Activated CD8-positive, alpha-beta T cell treated with anti-CD3 and anti-CD28 coated beads, Interleukin-2, amount 10 ng/mL, durations not matched to agents 7 days and 5 days (primary cell): ENCODE measurements at regions not wholly inside any gene's neighbourhood (a gene's known extent, or its start where the extent isn't known, plus 50 kb on each side); places are given as distances from the start of the nearest gene placed in this dataset.

Experiments
- ATAC-seq: fragments of 150-1000 bp; cut with Tn5 transposase; one replicate; pipeline ENCODE4 v1.10.0; 2021; ENCODE audit warnings: moderate library complexity
- CTCF ChIA-PET: fragments of 350-600 bp; sonication (Branson Sonifier 250); formaldehyde crosslinking; loops from one replicate; lab custom pipeline; 2021; ENCODE audit warnings: antibody characterized with exemption; lab: Charles Lee
- POLR2A ChIA-PET: fragments of 350-600 bp; sonication (Branson Sonifier 250); formaldehyde crosslinking; loops from one replicate; lab custom pipeline; 2021; ENCODE audit warnings: antibody characterized with exemption; lab: Charles Lee
- DNase-seq: peaks from one replicate; pipeline ENCODE4 v3.0.0-alpha.2; 2020
- H3K27ac Mint-ChIP-seq: one replicate; pipeline ENCODE4 v1.8.0; 2021; ENCODE audit warnings: mild to moderate bottlenecking, mixed read lengths
- H3K27me3 Mint-ChIP-seq: one replicate; pipeline ENCODE4 v1.8.0; 2021; ENCODE audit warnings: low read depth, mixed read lengths
- H3K36me3 Mint-ChIP-seq: one replicate; pipeline ENCODE4 v1.8.0; 2021; ENCODE audit warnings: low read depth, mixed read lengths
- H3K4me1 Mint-ChIP-seq: one replicate; pipeline ENCODE4 v1.8.0; 2021; ENCODE audit warnings: low read depth, mixed read lengths
- H3K4me3 Mint-ChIP-seq: one replicate; pipeline ENCODE4 v1.8.0; 2021; ENCODE audit warnings: mild to moderate bottlenecking, mixed read lengths
- H3K9me3 Mint-ChIP-seq: one replicate; pipeline ENCODE4 v1.8.0; 2022; ENCODE audit warnings: mixed read lengths; ENCODE audit not compliant: insufficient read depth

DNA sequence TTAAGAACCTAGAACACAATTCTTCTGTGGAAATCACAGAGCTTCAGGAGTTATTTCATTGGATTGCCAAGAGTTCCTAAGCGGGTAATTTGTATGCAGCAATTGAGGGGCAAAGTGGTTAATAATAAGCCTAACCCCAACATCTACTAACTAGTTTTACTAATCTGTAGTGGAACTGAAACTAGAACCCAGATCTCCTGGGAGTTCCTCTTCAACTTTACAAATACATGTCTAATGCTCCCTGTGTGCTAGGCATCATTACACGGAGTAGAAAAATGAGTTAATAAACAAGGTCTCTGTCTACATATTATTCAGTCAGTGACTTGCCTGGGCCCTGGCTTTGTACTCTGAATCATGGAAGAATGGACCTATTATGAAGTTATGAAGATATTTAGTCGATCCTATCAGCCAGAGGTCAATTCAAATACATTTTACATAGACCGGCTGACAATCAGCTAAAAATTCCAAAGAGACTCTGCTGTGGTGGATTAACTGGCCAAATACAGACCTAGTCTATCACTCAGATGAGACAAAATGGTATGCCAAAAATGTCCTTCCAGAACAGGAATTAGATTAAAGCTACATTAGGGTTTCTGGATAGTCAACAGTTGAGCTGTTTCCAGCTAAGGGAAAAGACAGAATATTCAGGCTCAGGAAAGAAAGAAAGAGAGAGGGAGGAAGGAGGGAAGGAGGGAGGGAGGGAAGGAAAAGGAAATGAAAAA lies 326.0 kb downstream of the FBXW7 start:
- H3K9me3 Mint-ChIP-seq = peaks cover under 1% of the 10 kb centered on the region
- ATAC-seq (no peak), DNase-seq (no peak)
- no peak overlapping the region for H3K4me3 Mint-ChIP-seq
- H3K4me1 Mint-ChIP-seq = no peaks in the 10 kb centered on the region
- ChIA-PET POLR2A (no interaction called here), CTCF (no interaction called here)
- no peak overlapping the region for H3K27ac Mint-ChIP-seq
- H3K27me3 Mint-ChIP-seq = peaks cover 11% of the 10 kb centered on the region
- H3K36me3 Mint-ChIP-seq = peaks cover 2% of the 10 kb centered on the region

DNA sequence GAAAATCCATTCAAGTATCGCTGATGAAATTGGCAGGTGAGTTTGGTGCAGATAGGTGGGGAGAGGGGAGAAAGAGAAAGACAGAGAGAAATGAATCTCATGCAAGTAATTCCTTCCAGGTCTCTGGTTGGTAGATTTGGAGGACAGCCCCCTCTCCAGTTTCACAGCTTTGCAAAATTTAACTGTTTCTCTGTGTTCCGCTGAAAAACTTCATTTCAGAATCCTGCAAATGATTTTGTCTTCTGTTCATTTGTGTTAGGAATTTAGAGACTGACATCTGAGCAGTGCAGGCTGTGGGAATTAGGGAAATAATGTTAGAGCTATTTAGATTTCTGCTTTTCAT lies 328.5 kb downstream of the FBXW7 start:
- POLR2A ChIA-PET = no interaction called here

DNA sequence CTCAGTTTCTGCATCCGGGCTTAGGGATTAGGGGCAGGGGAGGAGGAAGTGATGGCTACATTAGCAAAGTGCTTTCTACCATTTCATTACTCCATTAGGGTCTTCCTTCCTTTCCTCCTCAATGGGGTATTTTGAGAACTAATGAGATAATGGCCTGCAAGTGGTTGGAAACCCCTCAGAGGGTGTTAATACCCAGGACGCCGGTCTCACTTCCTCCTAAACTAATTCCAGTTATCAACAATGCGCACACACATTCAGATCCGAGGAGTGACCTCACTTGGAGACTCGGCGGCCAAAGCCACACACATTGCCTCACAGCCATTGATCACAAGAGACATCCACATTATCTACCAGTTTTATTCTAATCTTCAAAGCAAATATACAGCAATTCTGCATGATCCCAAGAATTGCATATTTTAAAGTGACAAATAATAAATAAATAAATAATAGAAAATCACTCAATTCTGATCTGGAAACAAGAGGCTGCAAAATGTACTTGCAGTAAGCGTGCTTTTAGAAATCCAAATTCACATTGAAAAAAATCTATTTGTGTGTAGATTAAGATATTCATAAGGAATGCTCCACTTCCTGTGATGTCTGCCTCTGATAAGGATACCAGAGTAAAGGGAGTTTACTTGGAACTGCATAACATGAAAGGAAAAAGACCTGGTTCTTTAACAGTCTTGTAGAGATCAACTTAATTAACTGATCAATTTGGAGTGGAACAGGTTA lies 329.1 kb downstream of the FBXW7 start:
- Mint-ChIP-seq H3K27ac (no peak overlapping the region), H3K9me3 (no peaks in the 10 kb centered on the region), H3K27me3 (peaks cover 11% of the 10 kb centered on the region), H3K36me3 (peaks cover 2% of the 10 kb centered on the region), H3K4me3 (no peak overlapping the region), H3K4me1 (no peaks in the 10 kb centered on the region)
- POLR2A ChIA-PET = no interaction called here
- DNase-seq = no peak
- no peak for ATAC-seq
- CTCF ChIA-PET = no interaction called here

More for the DNA sequence above, 328.5 kb downstream of the FBXW7 start:
- ATAC-seq (no peak), DNase-seq (no peak)
- CTCF ChIA-PET = no interaction called here
- no peaks in the 10 kb centered on the region for H3K4me1 Mint-ChIP-seq
- no peaks in the 10 kb centered on the region for H3K9me3 Mint-ChIP-seq
- H3K27ac Mint-ChIP-seq = no peak overlapping the region
- H3K27me3 Mint-ChIP-seq = peaks cover 12% of the 10 kb centered on the region
- H3K36me3 Mint-ChIP-seq = peaks cover 2% of the 10 kb centered on the region
- no peak overlapping the region for H3K4me3 Mint-ChIP-seq

DNA sequence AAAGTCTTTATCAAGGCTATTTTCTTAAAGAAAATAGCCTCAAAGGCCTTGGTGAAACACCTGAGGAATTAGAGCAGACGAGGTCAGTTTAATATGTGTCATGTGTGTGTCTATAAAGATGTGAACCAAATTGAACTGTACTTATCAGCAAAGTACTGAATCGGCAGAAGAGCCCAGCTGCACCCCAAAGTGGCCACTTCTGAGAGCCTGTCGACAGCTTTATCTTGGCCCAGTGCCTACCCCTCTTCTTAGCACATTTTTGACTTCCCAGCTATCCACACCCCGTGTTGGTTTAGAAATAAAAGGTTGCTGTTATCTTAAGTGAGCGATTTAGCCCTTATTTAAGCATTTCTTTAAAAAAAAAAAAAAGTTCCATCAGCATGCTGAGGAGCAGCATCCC lies 329.7 kb downstream of the FBXW7 start:
- ChIA-PET CTCF (no interaction called here), POLR2A (no interaction called here)
- H3K27ac Mint-ChIP-seq = no peak overlapping the region
- DNase-seq (no peak), ATAC-seq (no peak)
- peaks cover 11% of the 10 kb centered on the region for H3K27me3 Mint-ChIP-seq
- H3K36me3 Mint-ChIP-seq = peaks cover 2% of the 10 kb centered on the region
- no peaks in the 10 kb centered on the region for H3K9me3 Mint-ChIP-seq
- no peaks in the 10 kb centered on the region for H3K4me1 Mint-ChIP-seq
- no peak overlapping the region for H3K4me3 Mint-ChIP-seq

DNA sequence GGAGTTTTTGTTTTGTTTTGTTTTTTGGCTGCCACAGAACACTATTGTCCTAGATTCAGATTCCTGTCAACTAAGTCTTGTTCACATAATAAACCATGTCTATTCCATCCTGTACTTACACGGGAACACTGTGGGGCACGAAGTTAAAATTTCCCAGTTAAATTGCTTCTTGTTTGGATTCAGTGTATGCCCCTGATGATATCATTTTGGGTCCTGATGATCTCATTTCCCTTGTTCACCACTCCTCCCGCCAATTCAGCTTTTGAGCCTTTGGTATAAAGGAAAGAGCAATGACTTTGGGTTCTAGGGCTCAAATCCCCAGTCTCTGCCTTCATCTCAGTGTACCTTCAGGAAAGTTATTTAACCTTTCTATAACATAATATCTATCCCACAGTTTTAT lies 333.5 kb downstream of the FBXW7 start:
- POLR2A ChIA-PET = no interaction called here
- Mint-ChIP-seq H3K4me3 (no peak overlapping the region), H3K36me3 (peaks cover 2% of the 10 kb centered on the region), H3K27me3 (peaks cover 5% of the 10 kb centered on the region), H3K27ac (no peak overlapping the region), H3K9me3 (no peaks in the 10 kb centered on the region), H3K4me1 (no peaks in the 10 kb centered on the region)
- no peak for DNase-seq
- CTCF ChIA-PET = no interaction called here
- ATAC-seq = no peak

DNA sequence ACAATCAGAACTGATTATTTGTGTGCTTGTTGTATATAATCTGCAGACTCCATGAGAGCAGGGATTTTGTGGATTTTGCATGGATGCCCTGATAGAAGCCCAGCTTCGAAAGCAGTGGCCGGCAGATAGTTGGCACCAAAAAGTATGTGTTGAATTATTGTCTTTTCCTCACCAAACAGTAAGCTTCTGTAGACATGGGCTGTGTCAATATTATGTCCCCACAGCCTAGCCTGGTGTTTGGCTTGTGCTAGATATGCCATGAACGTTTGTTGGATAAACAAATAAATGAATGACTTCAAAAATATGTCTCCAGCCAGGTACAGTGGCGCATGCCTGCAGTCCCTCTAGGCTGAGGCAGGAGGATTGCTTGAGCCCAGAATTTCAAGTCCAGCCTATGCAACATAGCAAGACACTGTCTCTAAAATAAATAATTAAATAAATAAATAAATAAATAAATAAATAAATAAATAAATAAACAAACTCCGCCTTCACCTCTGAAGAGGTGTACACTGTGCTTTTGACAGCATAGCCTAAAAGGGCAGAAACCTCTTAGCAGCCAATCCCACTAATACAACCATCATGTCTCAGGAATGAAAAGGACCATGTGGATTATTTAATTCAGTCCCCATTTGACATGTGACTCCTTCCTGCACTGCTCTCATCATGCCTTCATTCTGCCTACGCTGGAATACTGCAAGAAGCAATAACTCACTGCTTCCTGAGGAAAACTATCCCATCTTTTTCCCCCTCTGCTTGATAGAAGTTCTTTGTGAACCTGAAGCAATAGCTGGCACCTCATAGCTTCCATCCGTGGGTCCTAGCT lies 335.2 kb downstream of the FBXW7 start:
- DNase-seq (no peak), ATAC-seq (no peak)
- Mint-ChIP-seq H3K4me3 (no peak overlapping the region), H3K27ac (no peak overlapping the region), H3K27me3 (peaks cover 3% of the 10 kb centered on the region), H3K9me3 (no peaks in the 10 kb centered on the region), H3K4me1 (no peaks in the 10 kb centered on the region), H3K36me3 (no peaks in the 10 kb centered on the region)
- ChIA-PET POLR2A (interaction anchor here (0.5 kb wide), 1 partner anchor 20 kb away, joined by 3 read pairs; no protein-coding TSS in a partner anchor), CTCF (no interaction called here)

DNA sequence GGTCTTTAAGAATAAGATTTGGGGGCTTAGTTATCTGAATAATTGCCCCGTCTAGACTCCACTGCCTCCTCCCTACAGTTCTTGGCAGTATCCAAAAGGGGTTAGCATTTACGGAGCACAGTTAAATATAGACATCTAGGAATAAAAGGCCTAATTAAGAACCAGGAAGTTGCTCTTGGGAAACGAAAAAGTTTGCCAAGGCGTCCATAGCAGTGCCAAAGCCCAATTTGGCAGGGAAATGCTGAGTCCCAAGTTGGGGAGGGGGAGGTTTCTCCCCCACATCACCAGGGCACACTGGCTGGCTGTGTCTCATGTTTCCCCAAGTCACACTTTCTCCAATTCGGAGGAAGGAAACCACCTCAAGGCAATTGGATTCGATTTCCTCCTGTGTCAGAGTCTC lies 338.7 kb downstream of the FBXW7 start:
- no peak for ATAC-seq
- H3K4me3 Mint-ChIP-seq = no peak overlapping the region
- ChIA-PET POLR2A (no interaction called here), CTCF (no interaction called here)
- no peaks in the 10 kb centered on the region for H3K4me1 Mint-ChIP-seq
- no peak overlapping the region for H3K27ac Mint-ChIP-seq
- no peaks in the 10 kb centered on the region for H3K36me3 Mint-ChIP-seq
- no peak for DNase-seq
- no peaks in the 10 kb centered on the region for H3K27me3 Mint-ChIP-seq
- H3K9me3 Mint-ChIP-seq = no peaks in the 10 kb centered on the region

DNA sequence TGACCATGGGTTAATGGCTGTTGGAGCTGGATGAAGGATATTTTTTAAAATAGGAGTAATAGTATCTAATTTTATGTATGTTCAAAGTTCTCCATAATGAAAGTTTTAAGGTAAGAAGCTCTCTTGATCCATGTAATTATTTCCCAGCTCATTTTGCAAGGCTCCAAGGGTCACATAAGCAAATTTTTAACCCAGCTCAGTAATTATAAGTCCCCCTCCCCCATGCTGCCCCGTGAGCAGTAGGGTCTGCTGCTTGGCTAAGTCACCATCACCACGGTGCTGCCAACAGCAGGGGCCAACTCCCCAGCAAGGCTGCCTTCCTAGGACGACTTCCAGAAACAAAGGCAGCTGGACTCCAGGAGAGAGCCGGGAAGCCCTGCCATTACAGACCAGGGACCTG lies 340.0 kb downstream of the FBXW7 start:
- ChIA-PET POLR2A (no interaction called here), CTCF (no interaction called here)
- DNase-seq (no peak), ATAC-seq (no peak)
- Mint-ChIP-seq H3K27me3 (no peaks in the 10 kb centered on the region), H3K4me3 (no peak overlapping the region), H3K4me1 (no peaks in the 10 kb centered on the region), H3K36me3 (no peaks in the 10 kb centered on the region), H3K9me3 (no peaks in the 10 kb centered on the region), H3K27ac (no peak overlapping the region)

DNA sequence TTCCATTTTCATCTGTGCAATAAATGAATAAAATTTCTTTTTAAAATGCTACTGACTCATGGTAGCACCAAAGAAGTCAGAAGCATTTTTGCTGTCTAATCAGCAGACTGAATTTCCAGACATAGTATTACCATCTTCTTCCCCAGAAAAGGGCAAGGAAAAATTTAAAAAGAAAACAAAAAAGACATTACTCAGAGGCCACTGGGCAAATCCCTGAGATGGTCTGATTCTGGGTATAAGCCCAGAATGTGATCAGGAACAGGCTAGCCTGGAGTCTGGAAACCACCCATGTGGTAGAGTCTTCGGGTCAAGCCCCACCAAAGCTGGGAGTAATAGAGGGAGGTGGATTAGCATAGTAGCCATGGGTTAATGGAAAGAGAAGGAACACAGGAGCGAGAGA lies 342.8 kb downstream of the FBXW7 start:
- Mint-ChIP-seq H3K4me3 (no peak overlapping the region), H3K4me1 (peaks cover 7% of the 10 kb centered on the region), H3K9me3 (no peaks in the 10 kb centered on the region), H3K27ac (no peak overlapping the region), H3K27me3 (no peaks in the 10 kb centered on the region), H3K36me3 (no peaks in the 10 kb centered on the region)
- ATAC-seq = no peak
- ChIA-PET POLR2A (no interaction called here), CTCF (no interaction called here)
- no peak for DNase-seq

DNA sequence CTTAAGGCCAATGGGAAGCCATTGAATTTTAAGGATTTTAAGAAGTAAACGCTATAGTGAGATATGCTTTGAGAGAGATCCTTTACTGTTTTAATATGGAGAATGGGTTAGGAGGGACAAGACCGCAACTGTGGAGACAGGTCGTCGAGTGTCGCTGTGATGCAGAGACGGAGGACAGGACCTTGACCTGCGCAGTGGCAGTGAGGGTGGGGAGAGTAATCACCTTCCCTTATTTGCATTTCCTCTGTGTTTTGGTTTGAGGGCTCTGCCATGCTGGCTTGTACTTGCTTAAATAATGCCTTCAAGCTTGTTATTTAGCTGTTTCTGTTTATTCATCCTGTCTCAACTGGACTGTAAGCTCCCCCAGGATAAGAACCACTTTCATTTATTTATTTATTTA lies 345.0 kb downstream of the FBXW7 start:
- no peak for ATAC-seq
- POLR2A ChIA-PET = interaction anchor here (0.7 kb wide), 1 partner anchor 41 kb away, joined by 3 read pairs; no protein-coding TSS in a partner anchor
- CTCF ChIA-PET = no interaction called here
- no peaks in the 10 kb centered on the region for H3K9me3 Mint-ChIP-seq
- no peaks in the 10 kb centered on the region for H3K36me3 Mint-ChIP-seq
- no peak for DNase-seq
- no peaks in the 10 kb centered on the region for H3K27me3 Mint-ChIP-seq
- H3K27ac Mint-ChIP-seq = no peak overlapping the region
- H3K4me1 Mint-ChIP-seq = peaks cover 7% of the 10 kb centered on the region
- no peak overlapping the region for H3K4me3 Mint-ChIP-seq

DNA sequence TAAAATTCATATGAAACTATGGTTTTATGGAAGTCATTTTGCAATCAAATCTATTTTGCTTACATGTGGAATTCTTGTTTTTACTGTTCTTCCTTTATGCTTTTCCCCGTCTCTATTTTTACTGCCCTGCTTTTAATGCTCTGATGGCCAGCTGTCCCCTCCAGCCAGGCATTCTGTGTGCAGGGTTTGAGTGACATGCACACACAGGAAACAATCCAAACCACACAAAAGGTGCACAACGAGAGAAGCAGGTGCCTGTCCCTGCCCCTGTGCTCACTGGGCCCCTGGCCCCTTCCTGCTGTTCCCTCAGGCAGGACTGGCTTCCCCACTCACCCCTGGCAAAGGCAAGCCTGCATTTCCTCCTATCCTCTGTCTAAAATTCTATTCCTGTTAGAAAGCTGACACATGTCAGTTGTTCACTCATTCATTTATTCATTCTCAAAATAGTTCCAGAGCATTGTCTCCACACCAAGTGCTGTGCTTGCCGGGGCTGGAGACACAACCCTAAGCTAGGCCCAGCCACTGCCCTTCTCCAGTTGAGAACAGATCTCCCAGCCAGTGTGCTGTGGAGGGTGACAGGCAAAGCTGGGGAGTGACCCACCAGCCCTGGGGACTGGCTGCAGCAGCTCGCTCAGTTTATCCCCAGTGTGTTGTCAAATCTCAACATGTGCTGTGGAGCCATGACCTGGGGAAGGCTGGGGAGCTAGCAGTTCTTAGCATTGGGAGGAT lies 346.3 kb downstream of the FBXW7 start:
- Mint-ChIP-seq H3K36me3 (no peaks in the 10 kb centered on the region), H3K4me3 (no peak overlapping the region), H3K27ac (no peak overlapping the region), H3K27me3 (no peaks in the 10 kb centered on the region), H3K9me3 (no peaks in the 10 kb centered on the region), H3K4me1 (peaks cover 7% of the 10 kb centered on the region)
- CTCF ChIA-PET = no interaction called here
- POLR2A ChIA-PET = no interaction called here
- DNase-seq (no peak), ATAC-seq (no peak)
